Erythroblast (primary cell): ENCODE measurements at regions not wholly inside any gene's neighbourhood (a gene's known extent, or its start where the extent isn't known, plus 50 kb on each side); places are given as distances from the start of the nearest gene placed in this dataset.

Experiments used
- GATA1 ChIP-seq: IDR thresholded peaks from 2 replicates; pipeline ENCODE4 v1.6.1; 2011; ENCODE audit warnings: low read depth, mild to moderate bottlenecking, control low read depth, low read length, moderate library complexity
- POLR2A ChIP-seq: IDR thresholded peaks from 2 replicates; pipeline ENCODE4 v1.6.1; 2011; ENCODE audit warnings: mild to moderate bottlenecking, low read length

DNA sequence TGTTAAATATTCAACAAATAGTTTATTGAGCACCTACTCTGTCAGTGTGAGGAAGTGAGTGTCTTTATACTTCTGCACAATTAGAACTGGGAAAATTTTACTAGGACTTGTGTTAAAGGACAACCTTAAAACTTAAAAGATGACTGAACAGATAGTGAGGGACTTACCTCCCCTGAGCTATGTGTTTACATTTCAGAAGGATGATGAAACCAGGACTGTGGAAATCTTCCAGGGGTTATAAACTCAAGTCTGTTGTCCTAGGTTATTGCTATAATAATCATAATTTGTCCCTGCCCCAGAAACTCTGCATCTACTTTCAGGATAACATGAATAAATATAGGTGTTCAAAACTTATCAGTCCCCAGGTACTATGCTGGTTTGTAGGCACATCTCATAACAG is 261.0 kb upstream of the MKLN1 start:
- TF ChIP-seq POLR2A (no peak), GATA1 (no peak)
